ENCODE measurements at regions not wholly inside any gene's neighbourhood (a gene's known extent, or its start where the extent isn't known, plus 50 kb on each side); places are given as distances from the start of the nearest gene placed in this dataset.

DNA sequence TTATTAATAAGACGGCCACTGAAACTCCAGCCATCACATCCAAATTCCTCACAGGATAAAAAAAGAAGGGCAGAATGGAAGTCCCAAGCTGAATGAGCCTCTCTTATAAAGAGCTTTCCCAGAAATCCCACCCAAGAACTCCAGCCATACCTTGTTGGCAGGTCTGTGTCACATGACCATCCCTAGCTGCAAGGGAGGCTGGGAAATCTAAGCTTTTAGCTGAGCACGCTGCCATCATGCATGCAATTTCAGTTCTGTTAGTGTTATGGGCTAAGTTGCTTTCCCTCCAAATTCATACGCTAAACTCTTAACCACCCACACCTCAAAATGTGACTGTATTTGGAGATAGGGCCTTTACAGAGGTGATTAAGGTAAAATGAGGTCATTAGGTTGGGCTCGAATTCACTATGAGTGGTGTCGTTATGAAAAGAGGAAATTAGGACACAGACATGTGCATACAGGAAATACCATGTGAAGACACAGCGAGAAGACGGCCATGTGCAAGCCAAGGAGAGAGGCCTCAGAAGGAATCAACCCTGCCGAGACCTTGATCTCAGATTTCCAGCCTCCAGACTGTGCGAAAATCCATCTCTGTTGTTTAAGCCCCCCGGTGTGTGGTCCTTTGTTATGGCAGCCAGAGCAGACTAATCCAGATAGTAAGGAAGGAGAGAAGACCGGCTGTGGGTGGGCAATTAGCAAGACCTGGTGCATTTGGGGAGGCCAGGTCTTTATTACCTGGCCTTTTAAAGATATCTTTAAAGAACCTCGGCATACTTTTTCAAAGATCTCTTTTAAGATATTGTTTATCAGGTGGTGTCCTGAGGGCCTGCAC, 317.6 kb downstream of the BCOR start:
- H3K9me3 ChIP-seq: peaks cover 0 to 7% (median 0%) of the 10 kb centered on the region in 3 donors
- H3K4me1 ChIP-seq: peaks cover 0 to 2% (median 0%) of the 10 kb centered on the region in 3 donors
- 71 to 77% methylated on average over 9 to 12 of the region's 12 CpGs for WGBS, 2 donors
- no peak overlapping the region for H3K27ac ChIP-seq
- TF ChIP-seq CTCF (IDR thresholded peaks at IDR 0.05): no peak
- H3K36me3 ChIP-seq: no peaks in the 10 kb centered on the region
- H3K4me3 ChIP-seq: no peak overlapping the region
- no peaks in the 10 kb centered on the region for H3K27me3 ChIP-seq
- DNase-seq: no peak
- intact Hi-C loops (cut with DNase I): no loop called here

DNA sequence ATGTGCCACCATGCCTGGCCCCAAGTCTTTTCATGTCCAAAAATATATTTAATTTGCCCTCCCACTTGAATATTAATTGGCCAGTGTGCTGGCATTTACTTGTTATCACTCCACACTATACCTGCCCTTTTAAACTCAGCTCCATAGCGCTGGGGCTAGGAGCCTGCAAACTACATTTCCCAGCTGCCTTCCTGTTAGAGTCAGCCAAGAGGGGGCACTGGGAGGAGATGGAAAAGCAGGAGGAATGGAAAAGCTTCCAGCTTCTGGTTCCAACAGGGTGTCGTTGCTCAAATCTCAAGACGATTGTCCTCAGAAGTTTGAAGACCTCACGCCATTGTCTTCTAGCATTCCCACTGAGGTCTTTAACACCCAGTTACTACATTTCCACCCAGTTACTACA, 315.5 kb downstream of the BCOR start:
- TF ChIP-seq CTCF (IDR thresholded peaks at IDR 0.05) (no peak), POLR2A (IDR thresholded peaks at IDR 0.05) (no peak)
- Histone ChIP-seq H3K4me3 (no peak overlapping the region), H3K36me3 (no peaks in the 10 kb centered on the region), H3K27me3 (no peaks in the 10 kb centered on the region), H3K4me1 (no peaks in the 10 kb centered on the region), H3K9me3 (peaks cover 0 to 7% (median 0%) of the 10 kb centered on the region in 3 donors), H3K27ac (no peak overlapping the region)
- intact Hi-C loops (cut with DNase I): no loop called here
- WGBS, 2 donors: 90 to 91% methylated on average over 3 to 4 of the region's 4 CpGs
- no peak for DNase-seq

GRCh38 chrX:39787999-39788398, 309.8 kb downstream of the BCOR start:
- WGBS, 2 donors: 91% methylated on average over 5 to 6 of the region's 6 CpGs
- intact Hi-C loops (cut with DNase I): no loop called here
- no peaks in the 10 kb centered on the region for H3K27me3 ChIP-seq
- H3K4me1 ChIP-seq: no peaks in the 10 kb centered on the region
- no peak overlapping the region for H3K4me3 ChIP-seq
- no peak overlapping the region for H3K27ac ChIP-seq
- DNase-seq: no peak
- H3K9me3 ChIP-seq: no peaks in the 10 kb centered on the region
- TF ChIP-seq CTCF (IDR thresholded peaks at IDR 0.05) (no peak), POLR2A (IDR thresholded peaks at IDR 0.05) (no peak)
- no peaks in the 10 kb centered on the region for H3K36me3 ChIP-seq

DNA sequence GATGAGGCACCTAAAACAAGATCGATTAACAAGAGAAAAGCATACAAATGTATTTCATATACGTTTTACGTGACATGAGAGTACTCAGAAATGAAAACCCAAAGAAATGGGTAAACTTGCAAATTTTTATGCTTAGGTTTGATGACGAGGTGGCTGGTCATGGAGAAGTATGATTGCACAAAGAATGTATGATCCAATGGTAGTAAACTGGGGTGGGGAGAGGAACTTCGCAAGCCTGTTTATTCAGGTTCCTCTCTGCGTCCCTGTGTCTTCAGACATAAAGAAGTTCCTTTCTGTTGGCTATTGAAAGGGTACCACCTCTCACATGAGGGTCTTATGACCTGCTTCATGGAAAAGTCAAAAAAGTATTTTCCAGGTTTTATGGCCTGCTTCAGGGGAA, 309.2 kb downstream of the BCOR start:
- intact Hi-C loops (cut with DNase I): no loop called here
- Histone ChIP-seq H3K4me3 (no peak overlapping the region), H3K27me3 (no peaks in the 10 kb centered on the region)

More for the DNA sequence above, 309.2 kb downstream of the BCOR start:
- WGBS, 2 donors: 70 to 78% methylated on average over 6 of the region's 6 CpGs
- no peak overlapping the region for H3K27ac ChIP-seq
- DNase-seq: no peak
- H3K36me3 ChIP-seq: no peaks in the 10 kb centered on the region
- no peaks in the 10 kb centered on the region for H3K4me1 ChIP-seq
- no peak for TF ChIP-seq CTCF (IDR thresholded peaks at IDR 0.05)
- TF ChIP-seq POLR2A (IDR thresholded peaks at IDR 0.05): no peak
- no peaks in the 10 kb centered on the region for H3K9me3 ChIP-seq
